Stomach smooth muscle (tissue), 2 donors: ENCODE measurements at regions not wholly inside any gene's neighbourhood (a gene's known extent, or its start where the extent isn't known, plus 50 kb on each side); places are given as distances from the start of the nearest gene placed in this dataset.
"Not testable (repeated sequence)": the region's sequence is repeated elsewhere in the genome, so short reads cannot be mapped to it uniquely, and the experiment has no call there.

Source experiments
- H3K27ac ChIP-seq: one replicate; pipeline ENCODE4 v1.7.0; 2013; ENCODE audit warnings: mild to moderate bottlenecking, low read length, inconsistent platforms
- H3K27me3 ChIP-seq, 2 donors: one replicate each; pipeline ENCODE4 v1.7.0; 2013; ENCODE audit warnings: low read length in 2 of 2; ENCODE audit not compliant: insufficient read depth in 2 of 2, control insufficient read depth in 1 of 2
- H3K36me3 ChIP-seq, 2 donors: one replicate each; pipeline ENCODE4 v1.7.0; 2013; ENCODE audit warnings: low read length in 2 of 2; ENCODE audit not compliant: control insufficient read depth in 2 of 2, insufficient read depth in 2 of 2
- H3K4me1 ChIP-seq: one replicate; pipeline ENCODE4 v1.7.0; 2013; ENCODE audit warnings: low read length; ENCODE audit not compliant: control insufficient read depth, insufficient read depth
- H3K4me3 ChIP-seq, 2 donors: one replicate each; pipeline ENCODE4 v1.7.0; 2013; ENCODE audit warnings: low read length in 2 of 2
- H3K9ac ChIP-seq, 2 donors: one replicate each; pipeline ENCODE4 v1.7.0; 2013; ENCODE audit warnings: low read length in 2 of 2, mild to moderate bottlenecking in 1 of 2
- H3K9me3 ChIP-seq, 2 donors: one replicate each; pipeline ENCODE4 v1.7.0; 2013; ENCODE audit warnings: low read length in 2 of 2; ENCODE audit not compliant: control insufficient read depth in 2 of 2
- donor health status: healthy.
- donor health status: Pancreatic carcinoma.

GRCh38 chr2:167572883-167573619 lies 674.3 kb downstream of the STK39 start:
- H3K36me3 ChIP-seq = no peaks in the 10 kb centered on the region
- H3K4me3 ChIP-seq = no peak overlapping the region
- no peaks in the 10 kb centered on the region for H3K9me3 ChIP-seq
- no peak overlapping the region for H3K27ac ChIP-seq
- no peaks in the 10 kb centered on the region for H3K4me1 ChIP-seq
- H3K27me3 ChIP-seq = no peaks in the 10 kb centered on the region
- no peak overlapping the region for H3K9ac ChIP-seq

DNA sequence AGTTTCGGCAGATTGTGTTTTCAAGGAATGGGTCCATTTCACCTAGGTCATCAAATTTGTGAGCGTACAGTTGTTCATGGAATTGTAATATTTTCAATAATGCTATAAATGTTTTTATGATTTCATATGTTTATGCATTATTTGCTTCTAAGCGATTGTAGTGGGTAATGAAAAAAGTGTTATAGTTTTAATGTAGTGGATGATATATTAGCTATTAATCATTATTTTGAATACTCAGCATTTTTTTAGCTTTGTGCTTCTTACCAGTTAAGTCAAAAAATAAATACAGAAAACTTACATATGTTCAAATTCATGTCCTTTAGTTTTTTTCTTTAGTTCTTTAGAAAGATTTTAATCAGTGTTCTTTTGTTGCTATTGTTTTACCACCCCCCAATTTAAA lies 677.0 kb downstream of the STK39 start:
- Histone ChIP-seq H3K4me1 (no peaks in the 10 kb centered on the region), H3K9me3 (no peaks in the 10 kb centered on the region), H3K27me3 (no peaks in the 10 kb centered on the region), H3K9ac (no peak overlapping the region), H3K27ac (no peak overlapping the region), H3K4me3 (no peak overlapping the region), H3K36me3 (no peaks in the 10 kb centered on the region)

DNA sequence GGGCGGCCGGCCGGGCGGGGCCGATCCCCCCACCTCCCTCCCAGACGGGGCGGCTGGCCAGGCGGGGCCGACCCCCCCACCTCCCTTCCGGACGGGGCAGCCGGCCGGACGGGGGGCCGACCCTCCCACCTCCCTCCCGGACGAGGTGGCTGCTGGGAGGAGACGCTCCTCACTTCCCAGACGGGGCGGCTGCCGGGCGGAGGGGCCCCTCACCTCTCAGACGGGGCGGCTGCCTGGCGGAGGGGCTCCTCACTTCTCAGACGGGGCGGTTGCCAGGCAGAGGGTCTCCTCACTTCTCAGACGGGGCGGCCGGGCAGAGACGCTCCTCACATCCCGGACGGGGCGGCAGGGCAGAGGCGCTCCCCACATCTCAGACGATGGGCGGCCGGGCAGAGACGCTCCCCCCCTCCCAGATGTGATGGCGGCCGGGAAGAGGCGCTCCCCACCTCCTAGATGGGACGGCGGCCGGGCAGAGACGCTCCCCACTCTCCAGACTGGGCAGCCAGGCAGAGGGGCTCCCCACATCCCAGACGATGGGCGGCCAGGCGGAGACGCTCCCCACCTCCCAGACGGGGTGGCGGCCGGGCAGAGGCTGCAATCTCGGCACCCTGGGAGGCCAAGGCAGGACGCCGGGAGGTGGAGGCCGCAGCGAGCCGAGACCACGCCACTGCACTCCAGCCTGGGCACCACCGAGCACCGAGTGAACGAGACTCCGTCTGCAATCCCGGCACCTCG lies 675.8 kb downstream of the XIRP2 start:
- not testable (repeated sequence) for H3K27ac ChIP-seq, H3K36me3 ChIP-seq, H3K9me3 ChIP-seq, H3K27me3 ChIP-seq, H3K4me3 ChIP-seq, H3K9ac ChIP-seq, H3K4me1 ChIP-seq

DNA sequence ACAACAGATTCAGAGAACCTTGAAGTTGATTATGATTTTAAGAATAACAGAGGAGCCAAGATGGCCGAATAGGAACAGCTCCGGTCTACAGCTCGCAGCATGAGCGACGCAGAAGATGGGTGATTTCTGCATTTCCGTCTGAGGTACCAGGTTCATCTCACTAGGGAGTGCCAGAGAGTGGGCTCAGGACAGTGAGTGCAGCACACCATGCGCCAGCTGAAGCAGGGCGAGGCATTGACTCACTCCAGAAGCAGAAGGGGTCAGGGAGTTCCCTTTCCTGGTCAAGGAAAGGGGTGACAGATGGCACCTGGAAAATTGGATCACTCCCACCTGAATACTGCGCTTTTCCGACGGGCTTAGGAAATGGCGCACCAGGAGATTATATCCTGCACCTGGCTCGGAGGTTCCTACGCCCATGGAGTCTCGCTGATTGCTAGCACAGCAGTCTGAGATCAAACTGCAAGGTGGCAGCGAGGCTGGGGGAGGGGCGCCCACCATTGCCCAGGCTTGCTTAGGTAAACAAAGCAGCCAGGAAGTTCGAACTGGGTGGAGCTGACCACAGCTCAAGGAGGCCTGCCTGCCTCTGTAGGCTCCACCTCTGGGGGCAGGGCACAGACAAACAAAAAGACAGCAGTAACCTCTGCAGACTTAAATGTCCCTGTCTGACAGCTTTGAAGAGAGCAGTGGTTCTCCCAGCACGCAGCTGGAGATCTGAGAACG lies 670.2 kb downstream of the XIRP2 start:
- not testable (repeated sequence) for H3K4me3 ChIP-seq, H3K27ac ChIP-seq, H3K9me3 ChIP-seq, H3K9ac ChIP-seq, H3K4me1 ChIP-seq, H3K27me3 ChIP-seq, H3K36me3 ChIP-seq

DNA sequence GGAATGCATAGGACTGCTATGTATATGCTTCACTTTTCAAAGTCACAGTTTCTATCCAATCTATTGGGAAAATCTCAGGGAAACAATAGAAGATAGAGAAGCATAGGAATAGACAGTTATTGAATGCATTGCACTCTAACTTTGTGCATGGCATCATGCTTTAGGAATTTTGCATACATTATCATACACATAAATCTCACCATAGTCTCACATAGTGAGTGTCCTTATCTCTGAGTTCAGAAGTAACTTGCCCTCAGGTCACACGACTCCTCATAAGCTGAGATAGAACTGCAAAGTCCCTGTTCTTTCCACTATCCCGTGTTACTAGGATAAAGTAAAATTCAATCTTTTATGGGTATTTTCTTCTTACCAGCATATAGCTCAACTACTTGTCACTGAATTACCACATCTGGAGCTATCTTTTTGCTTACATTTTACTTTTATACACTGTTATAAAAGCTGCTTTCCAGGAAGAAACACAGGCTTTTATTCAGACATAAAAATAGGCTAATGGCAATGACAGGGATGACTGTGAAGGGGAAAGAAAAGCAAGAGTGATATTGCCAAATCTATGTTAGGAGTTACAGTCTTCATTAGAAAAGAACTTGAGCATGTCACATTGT lies 666.9 kb downstream of the XIRP2 start:
- Histone ChIP-seq H3K27me3 (no peaks in the 10 kb centered on the region), H3K4me1 (no peaks in the 10 kb centered on the region), H3K9me3 (peaks cover 0 to 2% of the 10 kb centered on the region in 2 donors), H3K36me3 (no peaks in the 10 kb centered on the region), H3K4me3 (no peak overlapping the region), H3K9ac (no peak overlapping the region), H3K27ac (no peak overlapping the region)

DNA sequence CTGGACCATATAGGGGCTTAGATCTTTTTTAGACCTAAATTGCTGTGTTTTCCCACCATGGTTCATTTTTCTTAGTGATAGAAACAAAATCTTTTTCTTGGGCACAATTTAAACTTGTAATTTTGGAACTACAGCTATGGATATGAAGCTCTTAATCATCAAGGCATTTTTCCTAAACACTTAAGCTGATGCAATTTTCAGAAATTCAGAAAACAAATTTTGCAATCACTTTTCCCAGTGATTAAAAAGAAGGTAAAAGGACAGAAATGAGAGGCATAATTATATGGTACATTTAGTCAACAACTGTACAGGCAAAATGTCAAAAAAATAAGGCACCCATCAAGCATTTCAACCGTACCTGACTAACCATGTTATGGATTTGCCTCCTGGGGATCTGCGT lies 665.4 kb downstream of the XIRP2 start:
- H3K9me3 ChIP-seq = peaks cover 0 to 2% of the 10 kb centered on the region in 2 donors

DNA sequence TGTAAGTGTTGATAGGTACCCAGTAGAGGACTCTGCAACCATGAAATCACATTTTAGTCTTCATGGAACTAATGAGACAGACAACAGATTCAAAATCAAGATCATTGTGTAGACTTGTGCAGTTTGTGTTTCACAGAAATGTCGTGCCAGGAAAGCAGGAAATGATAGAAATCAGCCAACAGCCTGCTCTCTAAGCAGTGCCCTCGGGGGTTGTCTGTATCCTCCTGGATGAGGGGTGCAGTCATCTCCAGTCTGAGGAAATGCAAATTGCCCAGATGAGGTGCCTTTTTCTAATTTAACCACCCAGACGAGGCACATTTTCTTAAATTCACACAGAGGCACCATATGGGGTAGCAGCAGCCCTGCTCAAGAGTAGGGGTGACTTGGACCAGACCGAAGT lies 663.1 kb downstream of the XIRP2 start:
- no peak overlapping the region for H3K27ac ChIP-seq
- no peak overlapping the region for H3K9ac ChIP-seq
- no peaks in the 10 kb centered on the region for H3K9me3 ChIP-seq
- H3K27me3 ChIP-seq = no peaks in the 10 kb centered on the region
- H3K36me3 ChIP-seq = no peaks in the 10 kb centered on the region
- no peak overlapping the region for H3K4me3 ChIP-seq
- H3K4me1 ChIP-seq = no peaks in the 10 kb centered on the region

More for the DNA sequence above, 665.4 kb downstream of the XIRP2 start:
- Histone ChIP-seq H3K9ac (no peak overlapping the region), H3K27ac (no peak overlapping the region), H3K4me3 (no peak overlapping the region), H3K4me1 (no peaks in the 10 kb centered on the region), H3K27me3 (no peaks in the 10 kb centered on the region), H3K36me3 (no peaks in the 10 kb centered on the region)

DNA sequence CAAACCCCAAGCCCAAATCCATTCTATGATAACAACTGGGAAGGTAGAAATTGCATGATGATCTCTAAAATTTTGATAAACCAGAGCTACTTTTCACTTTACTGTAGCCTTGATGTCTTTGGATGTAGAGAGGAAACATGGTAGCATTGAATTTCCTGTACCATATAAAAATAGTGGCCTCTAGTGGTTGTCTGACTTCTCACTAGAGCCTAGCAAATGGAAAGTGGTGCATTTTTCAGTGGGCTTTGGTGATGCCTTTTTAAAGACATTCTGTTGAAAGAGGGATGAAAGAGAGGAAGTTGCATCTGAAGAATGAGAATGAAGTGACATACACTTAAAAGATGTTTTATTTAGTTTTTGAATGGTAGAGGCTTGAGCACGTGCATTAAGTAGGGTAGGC lies 662.2 kb downstream of the XIRP2 start:
- Histone ChIP-seq H3K4me3 (no peak overlapping the region), H3K27me3 (no peaks in the 10 kb centered on the region), H3K4me1 (no peaks in the 10 kb centered on the region), H3K9ac (no peak overlapping the region), H3K27ac (no peak overlapping the region), H3K36me3 (no peaks in the 10 kb centered on the region), H3K9me3 (no peaks in the 10 kb centered on the region)

- H3K27me3 ChIP-seq = no peaks in the 10 kb centered on the region
- no peaks in the 10 kb centered on the region for H3K9me3 ChIP-seq
- H3K36me3 ChIP-seq = no peaks in the 10 kb centered on the region
- no peaks in the 10 kb centered on the region for H3K4me1 ChIP-seq
- no peak overlapping the region for H3K27ac ChIP-seq
- no peak overlapping the region for H3K9ac ChIP-seq
- H3K4me3 ChIP-seq = no peak overlapping the region
These were observed 660.1 kb downstream of the XIRP2 start for GRCh38 chr2:167548396-167548795.

- Histone ChIP-seq H3K9me3 (no peaks in the 10 kb centered on the region), H3K27ac (no peak overlapping the region), H3K27me3 (no peaks in the 10 kb centered on the region), H3K9ac (no peak overlapping the region), H3K4me1 (no peaks in the 10 kb centered on the region), H3K36me3 (no peaks in the 10 kb centered on the region), H3K4me3 (no peak overlapping the region)
These were observed 656.3 kb downstream of the XIRP2 start for GRCh38 chr2:167544602-167545001.
